ENCODE measurements at regions not wholly inside any gene's neighbourhood (a gene's known extent, or its start where the extent isn't known, plus 50 kb on each side); places are given as distances from the start of the nearest gene placed in this dataset.

DNA sequence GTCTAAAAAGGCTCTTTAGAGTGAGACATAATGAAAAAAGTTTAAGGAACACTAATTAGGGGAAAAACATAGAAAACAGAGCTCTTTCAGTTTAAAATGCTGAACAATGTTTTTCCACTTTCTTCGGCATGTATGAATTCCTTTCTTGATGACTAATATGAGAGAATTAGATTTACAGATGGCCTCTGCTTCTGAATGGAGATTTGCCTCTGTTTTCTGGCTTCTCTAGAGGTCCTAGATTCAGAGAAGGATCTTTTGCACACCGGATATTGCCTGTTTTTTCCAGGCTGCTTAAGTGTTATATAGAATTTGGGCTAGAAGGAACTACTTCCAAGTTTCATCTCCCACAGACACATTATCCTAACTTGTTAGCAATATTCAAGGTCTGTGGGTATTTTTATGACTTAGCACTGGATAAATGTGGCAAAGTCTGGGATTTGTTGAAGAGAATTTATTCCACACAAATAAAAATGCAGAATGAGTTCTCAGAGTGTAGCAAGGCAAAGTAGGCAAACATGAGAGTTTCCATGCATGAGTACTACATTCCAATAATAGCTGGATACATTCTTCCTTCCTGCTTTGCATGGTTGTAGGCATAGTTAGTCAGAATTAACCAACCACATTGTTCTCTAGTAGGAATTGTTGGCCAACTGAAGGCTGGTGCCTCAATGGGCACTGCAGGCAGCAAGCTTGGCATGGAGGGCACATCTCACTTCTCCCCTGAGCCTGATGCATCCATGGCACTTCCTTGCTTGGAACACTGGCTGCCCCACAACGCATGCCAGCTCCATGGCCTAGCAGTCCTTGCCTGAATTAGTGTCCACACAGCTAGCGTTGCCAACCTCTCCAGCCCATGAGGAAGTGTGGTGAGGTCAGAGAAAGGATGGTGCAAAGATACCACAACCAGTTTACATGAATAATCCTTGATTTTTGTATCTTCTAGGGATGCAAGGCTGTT, 224.2 kb downstream of the CLIC5 start:
- no peak for TF ChIP-seq EP300 (IDR thresholded peaks at IDR 0.05)
- Histone ChIP-seq H3K27me3 (no peaks in the 10 kb centered on the region), H3K4me3 (no peak overlapping the region), H3K4me1 (ENCODE audit: insufficient read depth) (no peaks in the 10 kb centered on the region), H3K36me3 (no peaks in the 10 kb centered on the region), H3K27ac (no peak overlapping the region), H3K9me3 (no peaks in the 10 kb centered on the region)
- intact Hi-C loops (cut with DNase I), result no loop called here
- no peak for DNase-seq
- 81 to 83% (median 82%) methylated on average over 4 of the region's 4 CpGs for WGBS, 3 donors

DNA sequence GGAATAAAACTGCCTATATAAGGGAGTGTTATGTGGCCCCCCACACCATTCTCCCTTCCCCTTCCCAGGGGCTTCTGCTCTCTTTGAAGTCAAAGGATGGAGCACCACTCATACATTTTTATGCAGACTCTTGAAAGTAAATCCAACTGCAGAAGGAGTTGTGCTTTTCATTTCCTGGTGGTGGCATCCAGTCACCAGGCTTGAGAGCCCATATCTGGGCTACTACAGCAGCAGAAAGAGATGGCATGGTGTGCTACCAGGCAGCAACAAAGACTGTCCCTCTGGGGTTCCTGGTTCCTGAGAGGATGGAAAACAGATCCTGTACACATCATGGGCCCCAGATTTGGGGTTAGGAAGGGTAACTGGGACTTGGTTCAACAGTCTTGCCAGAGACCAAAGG, 226.4 kb downstream of the CLIC5 start:
- H3K4me1 ChIP-seq (ENCODE audit: insufficient read depth), result no peaks in the 10 kb centered on the region
- no peaks in the 10 kb centered on the region for H3K27me3 ChIP-seq
- no peaks in the 10 kb centered on the region for H3K9me3 ChIP-seq
- H3K4me3 ChIP-seq, result no peak overlapping the region
- TF ChIP-seq POLR2A (IDR thresholded peaks at IDR 0.05) (no peak), CTCF (IDR thresholded peaks at IDR 0.05) (no peak), EP300 (IDR thresholded peaks at IDR 0.05) (no peak)
- no peak overlapping the region for H3K27ac ChIP-seq
- intact Hi-C loops (cut with DNase I), result no loop called here
- no peaks in the 10 kb centered on the region for H3K36me3 ChIP-seq
- no peak for DNase-seq

- no peaks in the 10 kb centered on the region for H3K27me3 ChIP-seq
- no peak overlapping the region for H3K4me3 ChIP-seq
- intact Hi-C loops (cut with DNase I), result no loop called here
- TF ChIP-seq POLR2A (IDR thresholded peaks at IDR 0.05), result no peak
- no peak for TF ChIP-seq EP300 (IDR thresholded peaks at IDR 0.05)
- TF ChIP-seq CTCF (IDR thresholded peaks at IDR 0.05), result no peak
- 55 to 73% (median 56%) methylated on average over 3 of the region's 3 CpGs for WGBS, 3 donors
- H3K36me3 ChIP-seq, result no peaks in the 10 kb centered on the region
- H3K27ac ChIP-seq, result no peak overlapping the region
- no peaks in the 10 kb centered on the region for H3K4me1 ChIP-seq (ENCODE audit: insufficient read depth)
- H3K9me3 ChIP-seq, result no peaks in the 10 kb centered on the region
- DNase-seq, result no peak
These were observed 228.3 kb downstream of the CLIC5 start for GRCh38 chr6:45787384-45787783.

- H3K27ac ChIP-seq, result no peak overlapping the region
- intact Hi-C loops (cut with DNase I), result no loop called here
- H3K9me3 ChIP-seq, result no peaks in the 10 kb centered on the region
- H3K4me3 ChIP-seq, result no peak overlapping the region
- H3K36me3 ChIP-seq, result no peaks in the 10 kb centered on the region
- H3K27me3 ChIP-seq, result no peaks in the 10 kb centered on the region
- H3K4me1 ChIP-seq (ENCODE audit: insufficient read depth), result no peaks in the 10 kb centered on the region
- no peak for DNase-seq
- WGBS, 3 donors, result 78 to 87% (median 84%) methylated on average over 6 of the region's 6 CpGs
- TF ChIP-seq EP300 (IDR thresholded peaks at IDR 0.05) (no peak), CTCF (IDR thresholded peaks at IDR 0.05) (no peak), POLR2A (IDR thresholded peaks at IDR 0.05) (no peak)
These were observed 229.3 kb downstream of the CLIC5 start for GRCh38 chr6:45786355-45786781.

- no peak overlapping the region for H3K27ac ChIP-seq
- intact Hi-C loops (cut with DNase I), result no loop called here
- H3K36me3 ChIP-seq, result no peaks in the 10 kb centered on the region
- H3K9me3 ChIP-seq, result no peaks in the 10 kb centered on the region
- DNase-seq, result no peak
- TF ChIP-seq EP300 (IDR thresholded peaks at IDR 0.05), result no peak
- no peak for TF ChIP-seq POLR2A (IDR thresholded peaks at IDR 0.05)
- TF ChIP-seq CTCF (IDR thresholded peaks at IDR 0.05), result no peak
- no peak overlapping the region for H3K4me3 ChIP-seq
- 91 to 96% (median 94%) methylated on average over 1 of the region's 1 CpG for WGBS, 3 donors
- no peaks in the 10 kb centered on the region for H3K27me3 ChIP-seq
- H3K4me1 ChIP-seq (ENCODE audit: insufficient read depth), result no peaks in the 10 kb centered on the region
These were observed 231.4 kb downstream of the CLIC5 start for GRCh38 chr6:45784250-45784649.

Measured in ovary (tissue), 7 donors.